NT2/D1 (cell line): ENCODE measurements at regions not wholly inside any gene's neighbourhood (a gene's known extent, or its start where the extent isn't known, plus 50 kb on each side); places are given as distances from the start of the nearest gene placed in this dataset.

Source experiments
- DNase-seq: peaks from one replicate; pipeline ENCODE4 v3.0.0-alpha.2; 2011; ENCODE audit warnings: low read depth, low spot score
- H3K27me3 ChIP-seq: 2 replicates; pipeline ENCODE4 v1.6.0; 2011; ENCODE audit warnings: mild to moderate bottlenecking; ENCODE audit not compliant: insufficient read length, insufficient read depth
- H3K36me3 ChIP-seq: 2 replicates; pipeline ENCODE4 v1.6.1; 2011; ENCODE audit warnings: mild to moderate bottlenecking, low read length, mixed read lengths; ENCODE audit not compliant: insufficient read depth, insufficient read length
- H3K4me1 ChIP-seq: 2 replicates; pipeline ENCODE4 v1.5.1; 2011; ENCODE audit not compliant: insufficient read depth, insufficient read length
- H3K4me3 ChIP-seq: 2 replicates; pipeline ENCODE4 v1.5.1; 2011; ENCODE audit warnings: low read depth; ENCODE audit not compliant: insufficient read length
- H3K9ac ChIP-seq: 2 replicates; pipeline ENCODE4 v1.6.0; 2011; ENCODE audit warnings: low read depth; ENCODE audit not compliant: insufficient read length
- H3K9me3 ChIP-seq: 2 replicates; pipeline ENCODE4 v1.5.1; 2011; ENCODE audit warnings: mild to moderate bottlenecking, low read length; ENCODE audit not compliant: insufficient read depth
- SUZ12 ChIP-seq: IDR thresholded peaks from 2 replicates; pipeline ENCODE4 v1.6.1; 2011; ENCODE audit not compliant: insufficient read length, insufficient read depth; ENCODE audit errors: extremely low read depth
- YY1 ChIP-seq: IDR thresholded peaks from 2 replicates; pipeline ENCODE4 v1.6.1; 2011; ENCODE audit not compliant: insufficient read length, insufficient read depth
- ZNF274 ChIP-seq: IDR thresholded peaks from 2 replicates; pipeline ENCODE4 v1.6.1; 2011; ENCODE audit warnings: mild to moderate bottlenecking, low read depth, low read length

DNA sequence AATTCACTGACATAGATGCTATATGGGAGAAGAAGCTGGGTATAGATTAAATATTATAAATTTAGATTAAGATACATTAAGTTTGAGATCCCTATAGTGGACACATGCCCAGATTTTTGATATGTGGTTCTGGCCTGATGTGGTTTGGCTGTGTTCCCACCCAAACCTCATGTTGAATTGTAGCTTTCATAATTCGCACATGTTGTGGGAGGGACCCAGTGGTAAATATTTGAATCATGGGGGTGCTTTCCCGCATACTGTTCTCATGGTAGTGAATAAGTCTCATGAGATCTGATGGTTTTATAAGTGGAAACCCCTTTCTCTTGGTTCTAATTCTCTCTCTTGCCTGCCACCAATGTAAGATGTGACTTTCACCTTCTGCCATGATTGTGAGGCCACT, 189.4 kb upstream of the CD96 start:
- Histone ChIP-seq H3K27me3 (no peaks in the 10 kb centered on the region), H3K36me3 (no peaks in the 10 kb centered on the region), H3K9ac (no peak overlapping the region), H3K4me3 (no peak overlapping the region), H3K4me1 (no peaks in the 10 kb centered on the region), H3K9me3 (0 out of 2 replicates have a peak, but pooled peaks cover 2% of the 10 kb centered on the region)
- DNase-seq = no peak
- TF ChIP-seq ZNF274 (no peak), SUZ12 (no peak), YY1 (no peak)

DNA sequence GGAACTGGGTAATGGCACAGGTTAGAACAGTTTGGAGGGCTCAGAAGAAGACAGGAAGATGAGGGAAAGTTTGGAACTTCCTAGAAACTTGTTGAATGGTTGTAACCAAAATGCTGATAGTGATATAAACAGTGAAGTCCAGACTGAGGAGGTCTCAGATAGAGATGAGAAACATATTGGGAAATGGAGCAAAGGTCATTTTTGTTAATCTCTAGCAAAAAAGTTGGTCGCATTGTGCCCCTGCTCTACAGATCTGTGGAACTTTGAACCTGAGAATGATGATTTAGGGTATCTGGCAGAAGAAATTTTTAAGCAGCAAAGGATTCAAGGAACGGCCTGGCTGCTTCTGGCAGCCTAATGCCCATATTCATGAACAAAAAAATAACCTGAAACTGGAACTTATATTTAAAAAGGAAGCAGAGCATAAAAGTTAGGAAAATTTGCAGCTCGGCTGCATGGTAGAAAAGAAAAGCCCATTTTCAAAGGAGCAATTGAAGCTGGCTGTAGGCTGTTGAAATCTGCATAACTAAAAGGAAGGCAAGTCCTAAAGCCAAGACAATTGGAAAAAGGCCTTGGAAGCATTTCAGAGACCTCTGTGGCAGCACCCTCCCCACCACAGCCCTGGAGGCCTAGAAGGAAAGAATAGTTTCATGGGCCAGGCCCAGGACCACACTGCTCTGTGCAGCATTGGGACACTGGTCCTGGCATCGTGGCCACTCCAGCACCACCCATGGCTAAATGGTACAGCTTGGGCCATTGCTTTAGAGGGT, 182.6 kb upstream of the CD96 start:
- TF ChIP-seq YY1 = no peak
- no peak for TF ChIP-seq SUZ12
- TF ChIP-seq ZNF274 = no peak
- Histone ChIP-seq H3K4me3 (no peak overlapping the region), H3K36me3 (no peaks in the 10 kb centered on the region), H3K9me3 (peaks cover 14% of the 10 kb centered on the region), H3K27me3 (no peaks in the 10 kb centered on the region), H3K4me1 (no peaks in the 10 kb centered on the region), H3K9ac (no peak overlapping the region)
- DNase-seq = no peak

- no peak overlapping the region for H3K4me3 ChIP-seq
- DNase-seq = no peak
- TF ChIP-seq ZNF274 = no peak
- no peak for TF ChIP-seq SUZ12
- no peak for TF ChIP-seq YY1
- no peaks in the 10 kb centered on the region for H3K27me3 ChIP-seq
- H3K9me3 ChIP-seq = peaks cover 14% of the 10 kb centered on the region
- no peaks in the 10 kb centered on the region for H3K36me3 ChIP-seq
- H3K9ac ChIP-seq = no peak overlapping the region
- no peaks in the 10 kb centered on the region for H3K4me1 ChIP-seq
These were observed 179.5 kb upstream of the CD96 start for GRCh38 chr3:111362381-111363009.

- H3K27me3 ChIP-seq = no peaks in the 10 kb centered on the region
These were observed 175.5 kb upstream of the CD96 start for GRCh38 chr3:111366515-111366914.

DNA sequence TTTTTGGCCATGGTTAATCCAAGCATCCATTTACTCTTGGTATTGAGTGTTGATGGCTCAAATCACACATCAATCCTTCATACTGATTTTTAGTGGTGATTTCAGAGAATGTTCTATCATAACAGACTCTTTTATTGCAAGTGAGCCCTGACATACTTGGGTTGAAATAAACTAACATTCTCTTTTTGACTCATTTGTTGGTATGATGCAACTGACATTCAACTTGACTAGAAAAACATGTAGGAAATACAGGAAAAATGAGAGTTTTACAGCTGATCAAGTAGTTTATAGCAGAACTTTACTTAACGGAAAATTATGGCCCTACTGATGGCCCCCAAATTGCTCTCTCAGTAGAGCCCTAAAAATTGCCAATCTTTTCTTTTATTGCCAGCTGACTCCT, 173.9 kb upstream of the CD96 start:
- no peak for DNase-seq
- H3K9me3 ChIP-seq = peaks cover 25% of the 10 kb centered on the region
- no peak for TF ChIP-seq YY1
- TF ChIP-seq SUZ12 = no peak
- no peak for TF ChIP-seq ZNF274
- no peaks in the 10 kb centered on the region for H3K27me3 ChIP-seq
- no peak overlapping the region for H3K4me3 ChIP-seq
- H3K9ac ChIP-seq = no peak overlapping the region
- no peaks in the 10 kb centered on the region for H3K36me3 ChIP-seq
- no peaks in the 10 kb centered on the region for H3K4me1 ChIP-seq

More at GRCh38 chr3:111366515-111366914, 175.5 kb upstream of the CD96 start:
- no peak overlapping the region for H3K9ac ChIP-seq
- H3K4me3 ChIP-seq = no peak overlapping the region
- H3K36me3 ChIP-seq = no peaks in the 10 kb centered on the region
- H3K9me3 ChIP-seq = peaks cover 10% of the 10 kb centered on the region
- DNase-seq = no peak
- TF ChIP-seq ZNF274 (no peak), SUZ12 (no peak), YY1 (no peak)
- H3K4me1 ChIP-seq = no peaks in the 10 kb centered on the region

DNA sequence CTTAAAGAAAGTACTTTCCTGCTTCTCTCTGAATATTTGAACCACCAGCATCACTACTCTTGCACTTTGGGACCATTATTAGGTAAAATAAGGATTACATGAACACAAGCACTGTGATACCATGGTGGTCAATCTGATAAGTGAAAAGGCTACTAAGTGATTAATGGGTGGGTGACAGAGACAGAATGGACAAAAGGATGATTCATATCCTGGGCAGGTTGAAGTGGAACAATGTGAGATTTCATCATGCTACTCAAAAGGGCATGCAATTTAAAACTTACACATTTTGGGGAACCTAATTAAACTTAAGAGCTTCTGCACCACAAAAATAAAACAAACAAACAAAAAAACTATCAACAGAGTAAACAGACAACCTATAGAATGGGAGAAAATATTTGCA, 172.0 kb upstream of the CD96 start:
- Histone ChIP-seq H3K27me3 (no peaks in the 10 kb centered on the region), H3K4me1 (no peaks in the 10 kb centered on the region), H3K4me3 (no peak overlapping the region), H3K36me3 (no peaks in the 10 kb centered on the region), H3K9me3 (peaks cover 38% of the 10 kb centered on the region), H3K9ac (no peak overlapping the region)
- TF ChIP-seq ZNF274 (no peak), SUZ12 (no peak), YY1 (no peak)
- no peak for DNase-seq

DNA sequence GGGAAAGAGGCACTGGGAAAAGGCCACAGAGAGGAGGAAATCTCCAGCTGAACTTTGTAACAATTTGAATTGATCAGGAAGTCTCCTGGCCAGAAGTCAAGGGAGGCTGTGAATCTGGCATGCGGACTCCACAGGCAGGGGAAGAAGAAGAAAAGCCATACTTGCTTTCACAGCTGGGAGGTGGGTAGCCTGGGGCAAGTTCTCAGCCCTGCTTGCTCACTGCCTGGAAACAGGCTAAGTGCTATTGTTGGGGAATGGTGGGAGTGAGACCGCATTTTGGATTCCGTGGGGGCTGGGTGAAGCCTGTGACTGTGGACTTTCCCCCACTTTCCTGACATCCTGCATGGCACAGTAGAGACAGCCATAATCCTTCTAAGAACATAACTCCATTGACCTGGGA, 168.8 kb upstream of the CD96 start:
- DNase-seq = no peak
- Histone ChIP-seq H3K4me1 (no peaks in the 10 kb centered on the region), H3K36me3 (no peaks in the 10 kb centered on the region), H3K9me3 (peaks cover 38% of the 10 kb centered on the region), H3K27me3 (no peaks in the 10 kb centered on the region), H3K9ac (no peak overlapping the region), H3K4me3 (no peak overlapping the region)
- TF ChIP-seq YY1 = no peak
- no peak for TF ChIP-seq SUZ12
- no peak for TF ChIP-seq ZNF274
